A673 (cell line): ENCODE measurements at regions not wholly inside any gene's neighbourhood (a gene's known extent, or its start where the extent isn't known, plus 50 kb on each side); places are given as distances from the start of the nearest gene placed in this dataset.

ENCODE experiments used
- BruUV-seq: library from RNA; stranded (reverse); fragments of 400-500 nt; replicated peaks from 2 replicates; lab custom pipeline; 2021; lab: Mats Ljungman, UMichigan
- CTCF ChIA-PET: fragments of 300-600 bp; sonication (Branson Sonifier 250); formaldehyde crosslinking; loops from one replicate; lab custom pipeline; 2022; ENCODE audit warnings: antibody characterized with exemption; lab: Charles Lee
- POLR2A ChIA-PET: fragments of 300-600 bp; sonication (Branson Sonifier 250); formaldehyde crosslinking; loops from one replicate; lab custom pipeline; 2022; ENCODE audit warnings: antibody characterized with exemption; ENCODE audit not compliant: low non-redundant PET; lab: Charles Lee
- DNase-seq: peaks from one replicate; pipeline ENCODE4 v3.0.0-alpha.2; 2015; ENCODE audit warnings: low spot score
- H3K27ac ChIP-seq: fragments of 200-600 bp; sonication (generic); 2 replicates; pipeline ENCODE4 v1.5.1; 2016; ENCODE audit warnings: mixed run types, low read depth, mild to moderate bottlenecking, mixed read lengths, antibody characterized with exemption, low read length; ENCODE audit not compliant: poor library complexity, severe bottlenecking
- H3K27me3 ChIP-seq: fragments of 200-600 bp; sonication (generic); replicated peaks from 2 replicates; pipeline ENCODE4 v1.6.1; 2017; ENCODE audit warnings: mixed run types, low read depth, mild to moderate bottlenecking, mixed read lengths, antibody characterized with exemption, low read length; ENCODE audit not compliant: insufficient read depth, poor library complexity
- H3K36me3 ChIP-seq: fragments of 200-600 bp; sonication (generic); 2 replicates; pipeline ENCODE4 v1.6.1; 2016; ENCODE audit warnings: mixed run types, mild to moderate bottlenecking, mixed read lengths, antibody characterized with exemption, low read length; ENCODE audit not compliant: insufficient read depth, poor library complexity, severe bottlenecking
- H3K4me1 ChIP-seq: fragments of 200-600 bp; sonication (generic); 2 replicates; pipeline ENCODE4 v1.6.1; 2017; ENCODE audit warnings: mixed run types, mild to moderate bottlenecking, mixed read lengths, antibody characterized with exemption, low read length; ENCODE audit not compliant: insufficient read depth, poor library complexity, severe bottlenecking
- H3K4me3 ChIP-seq: fragments of 200-600 bp; sonication (generic); 2 replicates; pipeline ENCODE4 v1.5.1; 2016; ENCODE audit warnings: low read depth, mixed run types, mild to moderate bottlenecking, mixed read lengths, low read length; ENCODE audit not compliant: poor library complexity, severe bottlenecking
- H3K9me3 ChIP-seq: fragments of 200-600 bp; sonication (generic); 2 replicates; pipeline ENCODE4 v1.6.1; 2016; ENCODE audit warnings: mixed run types, low read depth, mild to moderate bottlenecking, mixed read lengths, antibody characterized with exemption, low read length; ENCODE audit not compliant: poor library complexity, severe bottlenecking
- EZH2 ChIP-seq: fragments of 200-600 bp; sonication (generic); IDR thresholded peaks from 2 replicates; pipeline ENCODE4 v1.6.1; 2017; ENCODE audit warnings: borderline replicate concordance, low read depth, mild to moderate bottlenecking, mixed read lengths, antibody characterized with exemption, low read length; ENCODE audit not compliant: poor library complexity, severe bottlenecking
- intact Hi-C: fragments of 100-400 bp; cut with micrococcal nuclease; formaldehyde crosslinking; loops from one replicate; pipeline ENCODE4 v1.10.0; 2022; ENCODE audit not compliant: unreplicated experiment
- TF ChIP-seq, protein P1 (sequence below): fragments of 300-800, 200-600 bp; sonication (generic); conservative IDR thresholded peaks from 2 replicates; pipeline ENCODE4 v1.5.1; 2017; ENCODE audit warnings: low read depth, mild to moderate bottlenecking, antibody characterized with exemption, low read length, moderate library complexity, mixed read lengths

DNA sequence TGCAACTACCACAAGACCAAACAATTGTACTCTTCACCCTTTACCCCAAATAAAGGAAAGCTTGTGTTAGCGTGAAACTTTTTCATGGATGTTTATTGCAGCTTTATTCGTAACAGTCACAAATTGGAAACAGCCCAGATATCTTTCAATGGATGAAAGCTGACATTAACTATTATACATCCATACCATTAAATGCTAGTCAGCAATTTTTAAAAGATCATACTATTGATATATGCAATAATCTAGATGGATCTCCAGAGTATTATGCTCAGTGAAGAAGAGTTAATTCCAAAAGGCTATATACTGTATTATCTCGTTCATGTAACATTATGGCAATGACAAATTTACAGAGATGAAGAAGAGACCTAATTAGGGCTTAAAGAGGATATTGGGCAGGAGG, 1491.2 kb upstream of the CDH8 start:
- Histone ChIP-seq H3K9me3 (no peaks in the 10 kb centered on the region), H3K4me3 (no peak overlapping the region), H3K4me1 (no peaks in the 10 kb centered on the region), H3K27me3 (no peaks in the 10 kb centered on the region), H3K36me3 (no peaks in the 10 kb centered on the region), H3K27ac (no peak overlapping the region)
- ChIA-PET POLR2A (no interaction called here), CTCF (no interaction called here)
- no TSS peak for BruUV-seq
- DNase-seq: no peak
- intact Hi-C loops: no loop called here
- no peak for TF ChIP-seq EZH2
- TF ChIP-seq, protein P1, sequence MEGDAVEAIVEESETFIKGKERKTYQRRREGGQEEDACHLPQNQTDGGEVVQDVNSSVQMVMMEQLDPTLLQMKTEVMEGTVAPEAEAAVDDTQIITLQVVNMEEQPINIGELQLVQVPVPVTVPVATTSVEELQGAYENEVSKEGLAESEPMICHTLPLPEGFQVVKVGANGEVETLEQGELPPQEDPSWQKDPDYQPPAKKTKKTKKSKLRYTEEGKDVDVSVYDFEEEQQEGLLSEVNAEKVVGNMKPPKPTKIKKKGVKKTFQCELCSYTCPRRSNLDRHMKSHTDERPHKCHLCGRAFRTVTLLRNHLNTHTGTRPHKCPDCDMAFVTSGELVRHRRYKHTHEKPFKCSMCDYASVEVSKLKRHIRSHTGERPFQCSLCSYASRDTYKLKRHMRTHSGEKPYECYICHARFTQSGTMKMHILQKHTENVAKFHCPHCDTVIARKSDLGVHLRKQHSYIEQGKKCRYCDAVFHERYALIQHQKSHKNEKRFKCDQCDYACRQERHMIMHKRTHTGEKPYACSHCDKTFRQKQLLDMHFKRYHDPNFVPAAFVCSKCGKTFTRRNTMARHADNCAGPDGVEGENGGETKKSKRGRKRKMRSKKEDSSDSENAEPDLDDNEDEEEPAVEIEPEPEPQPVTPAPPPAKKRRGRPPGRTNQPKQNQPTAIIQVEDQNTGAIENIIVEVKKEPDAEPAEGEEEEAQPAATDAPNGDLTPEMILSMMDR: no peak

DNA sequence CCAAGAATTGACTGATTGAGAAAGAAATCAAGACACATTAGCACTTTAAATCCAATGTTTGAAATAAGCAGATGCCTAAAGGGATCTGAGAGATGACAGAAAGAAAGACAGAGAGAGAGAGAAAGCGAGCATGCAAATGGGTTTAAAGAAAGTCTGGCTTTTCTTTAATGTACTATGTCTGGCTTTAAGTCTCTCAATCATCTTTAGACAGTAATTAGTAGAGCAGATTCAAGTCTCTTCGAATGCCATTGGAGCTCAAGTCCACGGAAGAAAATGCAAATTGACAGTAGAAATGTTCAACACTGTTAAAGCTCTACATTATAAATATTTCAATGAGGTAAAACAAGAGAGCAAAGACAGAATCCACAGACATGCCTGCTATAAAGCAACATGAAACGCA, 1480.2 kb upstream of the CDH8 start:
- no peak for DNase-seq
- H3K27me3 ChIP-seq: no peaks in the 10 kb centered on the region
- TF ChIP-seq, protein P1: no peak
- no peak for TF ChIP-seq EZH2
- H3K27ac ChIP-seq: no peak overlapping the region
- no peaks in the 10 kb centered on the region for H3K9me3 ChIP-seq
- ChIA-PET CTCF (no interaction called here), POLR2A (no interaction called here)
- H3K4me1 ChIP-seq: no peaks in the 10 kb centered on the region
- H3K36me3 ChIP-seq: no peaks in the 10 kb centered on the region
- no peak overlapping the region for H3K4me3 ChIP-seq
- intact Hi-C loops: no loop called here
- BruUV-seq: no TSS peak

DNA sequence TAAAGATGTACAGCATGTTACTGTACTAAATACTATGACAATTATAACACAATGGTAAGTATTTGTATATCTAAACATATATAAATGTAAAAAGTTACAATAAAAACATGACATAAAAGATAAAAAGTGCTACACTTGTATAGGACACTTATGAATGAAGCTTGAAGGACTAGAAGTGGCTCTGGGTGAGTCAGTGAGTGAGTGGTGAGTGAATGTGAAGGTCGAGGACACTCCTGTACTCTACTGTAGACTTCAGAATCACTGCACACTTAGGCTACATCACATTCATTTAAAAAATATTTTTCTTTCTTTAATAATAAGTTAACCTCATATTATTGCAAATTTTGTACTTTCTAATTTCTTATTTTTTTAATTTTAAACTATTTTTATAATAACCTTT, 1476.7 kb upstream of the CDH8 start:
- no TSS peak for BruUV-seq
- H3K27me3 ChIP-seq: no peaks in the 10 kb centered on the region
- no peaks in the 10 kb centered on the region for H3K36me3 ChIP-seq
- TF ChIP-seq EZH2: no peak
- TF ChIP-seq, protein P1: no peak
- ChIA-PET CTCF (no interaction called here), POLR2A (no interaction called here)
- no peaks in the 10 kb centered on the region for H3K4me1 ChIP-seq
- no peaks in the 10 kb centered on the region for H3K9me3 ChIP-seq
- no peak overlapping the region for H3K27ac ChIP-seq
- H3K4me3 ChIP-seq: no peak overlapping the region
- DNase-seq: no peak
- intact Hi-C loops: no loop called here
